Lung (tissue), 11 donors: ENCODE measurements at regions not wholly inside any gene's neighbourhood (a gene's known extent, or its start where the extent isn't known, plus 50 kb on each side); places are given as distances from the start of the nearest gene placed in this dataset.

Experiments
- ATAC-seq: fragments of 200-7000 bp; cut with Tn5 transposase; one replicate; pipeline ENCODE4 v1.9.1; 2020; ENCODE audit warnings: moderate number of reproducible peaks; ENCODE audit not compliant: insufficient read depth, low FRiP score
- DNase-seq, 3 donors: peaks; one replicate each; pipeline ENCODE4 v3.0.0-alpha.2; 2013 to 2017
- H3K27ac ChIP-seq, 2 donors: one replicate each; pipeline ENCODE4 v1.5.1; 2013; ENCODE audit warnings: mild to moderate bottlenecking in 2 of 2, moderate library complexity in 2 of 2, control low read depth in 1 of 2, inconsistent platforms in 1 of 2, low read depth in 1 of 2, low read length in 1 of 2
- H3K27me3 ChIP-seq, 3 donors: one replicate each; pipeline ENCODE4 v1.5.1; 2013; ENCODE audit warnings: low read length in 2 of 3; ENCODE audit not compliant: control insufficient read depth in 3 of 3, insufficient read depth in 3 of 3
- H3K36me3 ChIP-seq, 4 donors: one replicate each; pipeline ENCODE4 v1.5.1; 2013; ENCODE audit warnings: low read length in 4 of 4, mild to moderate bottlenecking in 1 of 4, moderate library complexity in 1 of 4; ENCODE audit not compliant: control insufficient read depth in 4 of 4, insufficient read depth in 4 of 4
- H3K4me1 ChIP-seq, 5 donors: one replicate each; pipeline ENCODE4 v1.5.1; 2013; ENCODE audit warnings: low read length in 5 of 5, mild to moderate bottlenecking in 2 of 5, moderate library complexity in 1 of 5; ENCODE audit not compliant: control insufficient read depth in 5 of 5, insufficient read depth in 5 of 5
- H3K4me3 ChIP-seq: one replicate; pipeline ENCODE4 v1.5.1; 2013; ENCODE audit warnings: mild to moderate bottlenecking, control low read depth, moderate library complexity
- H3K9ac ChIP-seq, 2 donors: one replicate each; pipeline ENCODE4 v1.5.1; 2013; ENCODE audit warnings: low read length in 2 of 2, control low read depth in 1 of 2; ENCODE audit not compliant: insufficient read depth in 1 of 2
- H3K9me3 ChIP-seq, 4 donors: one replicate each; pipeline ENCODE4 v1.5.1; 2013; ENCODE audit warnings: low read length in 3 of 4, mild to moderate bottlenecking in 1 of 4, moderate library complexity in 1 of 4; ENCODE audit not compliant: control insufficient read depth in 4 of 4, insufficient read depth in 3 of 4
- CTCF ChIP-seq: IDR thresholded peaks from 2 replicates; pipeline ENCODE4 v1.5.1; 2012; ENCODE audit warnings: mild to moderate bottlenecking; ENCODE audit errors: control extremely low read depth, extremely low read depth
- WGBS, 2 donors: extraction: QIAGEN DNeasy Blood & Tissue Kit; methylation state at CpG; one replicate each; pipeline ENCODE4 v1.1.7; 2013; 5-methylcytosine and 5-hydroxymethylcytosine counted together
- donor health status: control.
- donor health status: control.
- donor health status: Bipolar disorder and iron deficiency.
- donor health status: healthy.
- donor health status: DM: yes; HTN: yes; CAD: no.

GRCh38 chr9:126215486-126215885 lies 111.1 kb upstream of the MVB12B start:
- no peak for TF ChIP-seq CTCF
- Histone ChIP-seq H3K9me3 (peaks cover 0 to 14% (median 7%) of the 10 kb centered on the region in 4 donors), H3K27me3 (peaks cover 0 to 2% (median 1%) of the 10 kb centered on the region in 3 donors), H3K36me3 (no peaks in the 10 kb centered on the region), H3K4me1 (no peaks in the 10 kb centered on the region), H3K4me3 (no peak overlapping the region), H3K9ac (no peak overlapping the region), H3K27ac (no peak overlapping the region)
- ATAC-seq (no peak), DNase-seq (no peak)
- 82 to 87% methylated on average over 4 of the region's 4 CpGs for WGBS, 2 donors

DNA sequence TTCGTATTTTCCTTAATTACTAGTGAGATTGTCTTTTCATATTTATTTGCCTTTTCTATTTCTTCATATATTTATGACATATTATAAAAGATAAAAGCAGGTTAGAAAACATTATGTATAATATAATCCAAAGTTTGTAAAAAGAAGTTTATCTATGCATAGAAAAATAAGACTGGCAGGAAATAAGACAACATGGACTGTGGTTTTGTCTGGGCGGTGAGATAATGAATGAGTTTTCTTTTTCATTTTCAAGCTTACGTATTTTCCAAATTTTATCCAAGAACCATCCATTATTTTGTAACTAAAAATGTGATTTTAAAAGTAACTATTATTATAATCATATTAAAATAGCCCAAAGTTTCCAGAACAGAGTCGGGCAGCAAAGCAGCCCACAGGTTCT lies 109.8 kb upstream of the MVB12B start:
- no peak overlapping the region for H3K4me3 ChIP-seq
- 60 to 61% methylated on average over 4 of the region's 4 CpGs for WGBS, 2 donors
- TF ChIP-seq CTCF, result no peak
- peaks cover 0 to 15% (median 7%) of the 10 kb centered on the region in 4 donors for H3K9me3 ChIP-seq
- ATAC-seq (no peak), DNase-seq (no peak)
- no peaks in the 10 kb centered on the region for H3K4me1 ChIP-seq
- H3K36me3 ChIP-seq, result no peaks in the 10 kb centered on the region
- no peak overlapping the region for H3K27ac ChIP-seq
- H3K27me3 ChIP-seq, result peaks cover 0 to 11% (median 10%) of the 10 kb centered on the region in 3 donors
- no peak overlapping the region for H3K9ac ChIP-seq

GRCh38 chr9:126217250-126217653 lies 109.4 kb upstream of the MVB12B start:
- ATAC-seq, result no peak
- no peak for TF ChIP-seq CTCF
- H3K9ac ChIP-seq, result no peak overlapping the region

DNA sequence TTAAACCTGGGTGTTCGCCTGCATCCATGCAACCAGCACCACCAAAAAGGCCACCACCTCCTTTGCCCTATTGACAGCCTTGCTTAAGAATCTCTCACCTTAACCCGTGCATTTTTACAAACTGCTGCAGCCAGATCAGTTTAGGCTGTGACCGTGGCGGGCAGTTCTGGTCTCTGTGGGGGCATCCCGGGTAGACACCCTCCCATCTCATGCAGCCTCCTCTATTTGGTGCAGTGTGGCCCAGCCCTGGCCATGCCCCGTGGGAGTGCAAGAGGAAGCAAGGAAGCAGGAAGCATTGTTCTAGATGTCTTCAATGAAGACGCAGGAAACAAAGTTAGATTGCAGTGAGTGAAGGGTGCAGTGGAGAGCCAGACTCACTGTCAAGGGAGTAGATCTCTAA lies 108.8 kb upstream of the MVB12B start:
- H3K9ac ChIP-seq, result no peak overlapping the region
- ATAC-seq (no peak), DNase-seq (no peak)
- no peak overlapping the region for H3K27ac ChIP-seq
- no peaks in the 10 kb centered on the region for H3K36me3 ChIP-seq
- no peak for TF ChIP-seq CTCF
- 65 to 67% methylated on average over 7 of the region's 7 CpGs for WGBS, 2 donors
- H3K9me3 ChIP-seq, result peaks cover 0 to 19% (median 7%) of the 10 kb centered on the region in 4 donors
- no peak overlapping the region for H3K4me3 ChIP-seq
- peaks cover 0 to 5% (median 0%) of the 10 kb centered on the region in 5 donors for H3K4me1 ChIP-seq
- H3K27me3 ChIP-seq, result peaks cover 0 to 19% (median 17%) of the 10 kb centered on the region in 3 donors

More at GRCh38 chr9:126217250-126217653, 109.4 kb upstream of the MVB12B start:
- H3K4me1 ChIP-seq, result peaks cover 0 to 1% (median 0%) of the 10 kb centered on the region in 5 donors
- H3K27me3 ChIP-seq, result peaks cover 0 to 15% (median 14%) of the 10 kb centered on the region in 3 donors
- no peak for DNase-seq
- no peak overlapping the region for H3K27ac ChIP-seq
- 60 to 73% methylated on average over 5 of the region's 5 CpGs for WGBS, 2 donors
- peaks cover 0 to 18% (median 7%) of the 10 kb centered on the region in 4 donors for H3K9me3 ChIP-seq
- H3K4me3 ChIP-seq, result no peak overlapping the region
- H3K36me3 ChIP-seq, result no peaks in the 10 kb centered on the region
